Naive thymus-derived CD8-positive, alpha-beta T cell (primary cell): ENCODE measurements at regions not wholly inside any gene's neighbourhood (a gene's known extent, or its start where the extent isn't known, plus 50 kb on each side); places are given as distances from the start of the nearest gene placed in this dataset.
"Not testable (repeated sequence)": the region's sequence is repeated elsewhere in the genome, so short reads cannot be mapped to it uniquely, and the experiment has no call there.

ENCODE experiments used
- ATAC-seq, 2 donors: fragments of 150-1000 bp; cut with Tn5 transposase in 1 of 2; sonication (Bioruptor Pico), chemical (Tn5 transposase) in 1 of 2; 1 replicate in 1 of 2; 2 replicates in 1 of 2; pipeline ENCODE4 v1.10.0; 2021; ENCODE audit warnings: mild to moderate bottlenecking in 2 of 2, moderate library complexity in 2 of 2
- POLR2A ChIA-PET: fragments of 350-600 bp; sonication (Branson Sonifier 250); formaldehyde crosslinking; loops from one replicate; lab custom pipeline; 2021; ENCODE audit warnings: antibody characterized with exemption; lab: Charles Lee
- DNase-seq, 10 donors: peaks; one replicate each; pipeline versions ENCODE4 v3.0.0 to v3.0.0-alpha.2; 2020 to 2022
- H3K27ac Mint-ChIP-seq, 10 donors: one replicate each; pipeline ENCODE4 v1.8.0; 2020 to 2022; ENCODE audit warnings: mild to moderate bottlenecking in 10 of 10, mixed read lengths in 10 of 10, moderate library complexity in 4 of 10, inconsistent platforms in 1 of 10
- H3K27me3 Mint-ChIP-seq, 5 donors: one replicate each; pipeline ENCODE4 v1.8.0; 2021 to 2022; ENCODE audit warnings: mixed read lengths in 5 of 5
- H3K36me3 Mint-ChIP-seq, 3 donors: one replicate each; pipeline ENCODE4 v1.8.0; 2020 to 2022; ENCODE audit warnings: mixed read lengths in 3 of 3, mild to moderate bottlenecking in 2 of 3, inconsistent platforms in 1 of 3
- H3K4me1 Mint-ChIP-seq, 4 donors: one replicate each; pipeline ENCODE4 v1.8.0; 2021 to 2022; ENCODE audit warnings: mixed read lengths in 4 of 4
- H3K4me3 Mint-ChIP-seq, 10 donors: one replicate each; pipeline ENCODE4 v1.8.0; 2020 to 2022; ENCODE audit warnings: mild to moderate bottlenecking in 10 of 10, mixed read lengths in 10 of 10, moderate library complexity in 6 of 10, inconsistent platforms in 1 of 10
- H3K9me3 Mint-ChIP-seq, 9 donors: one replicate each; pipeline ENCODE4 v1.8.0; 2020 to 2022; ENCODE audit warnings: mixed read lengths in 9 of 9, mild to moderate bottlenecking in 3 of 9, inconsistent platforms in 1 of 9, moderate library complexity in 1 of 9

DNA sequence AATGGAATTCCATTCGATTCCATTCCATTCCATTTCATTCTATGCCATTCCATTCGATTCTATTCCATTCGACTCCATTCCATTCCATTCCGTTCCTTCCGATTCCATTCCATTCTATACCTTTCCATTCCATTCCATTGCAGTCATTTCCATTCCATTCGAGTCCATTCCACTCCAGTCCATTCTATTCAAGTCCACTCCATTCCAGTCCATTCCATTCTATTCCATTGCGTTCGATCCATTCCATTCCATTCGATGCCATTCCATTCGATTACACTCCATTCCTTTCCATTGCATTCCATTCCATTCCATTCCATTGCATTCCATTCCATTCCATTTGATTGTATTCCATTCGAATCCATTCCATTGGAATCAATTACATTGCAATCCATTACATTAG is 1119.8 kb downstream of the RPIA start:
- ATAC-seq (no peak), DNase-seq (no peak)
- no peak overlapping the region for H3K4me3 Mint-ChIP-seq
- POLR2A ChIA-PET: no interaction called here
- H3K27ac Mint-ChIP-seq: no peak overlapping the region
- H3K4me1 Mint-ChIP-seq: peaks cover 0 to 5% (median 0%) of the 10 kb centered on the region in 4 donors
- no peaks in the 10 kb centered on the region for H3K27me3 Mint-ChIP-seq
- H3K36me3 Mint-ChIP-seq: peaks cover 1 to 75% (median 9%) of the 10 kb centered on the region in 3 donors
- H3K9me3 Mint-ChIP-seq: peaks cover 11 to 94% (median 59%) of the 10 kb centered on the region in 9 donors

DNA sequence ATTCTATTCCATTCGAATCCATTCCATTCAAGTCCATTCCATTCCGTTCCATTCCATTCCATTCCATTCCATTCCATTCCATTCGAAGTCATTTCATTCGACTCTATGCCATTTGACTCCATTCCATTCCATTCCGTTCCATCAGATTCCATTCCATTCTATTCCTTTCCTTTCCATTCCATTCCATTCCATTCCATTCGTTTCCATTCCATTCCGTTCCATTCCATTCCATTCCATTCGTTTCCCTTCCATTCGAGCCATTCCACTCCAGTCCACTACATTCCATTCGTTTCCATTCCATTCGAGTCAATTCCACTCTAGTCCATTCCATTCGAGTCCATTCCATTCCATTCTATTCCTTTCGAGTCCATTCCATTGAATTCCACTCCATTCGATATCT is 1120.4 kb downstream of the RPIA start:
- H3K27me3 Mint-ChIP-seq, ATAC-seq, H3K4me1 Mint-ChIP-seq, POLR2A ChIA-PET, DNase-seq, H3K4me3 Mint-ChIP-seq, H3K27ac Mint-ChIP-seq: not testable (repeated sequence)
- Mint-ChIP-seq H3K36me3 (peaks cover 0 to 81% (median 3%) of the 10 kb centered on the region in 3 donors), H3K9me3 (peaks cover 16 to 94% (median 53%) of the 10 kb centered on the region in 9 donors)

GRCh38 chr2:89814359-89814758 is 1122.9 kb downstream of the RPIA start:
- peaks cover 0 to 86% (median 0%) of the 10 kb centered on the region in 3 donors for H3K36me3 Mint-ChIP-seq
- POLR2A ChIA-PET, H3K27ac Mint-ChIP-seq, H3K27me3 Mint-ChIP-seq, H3K4me1 Mint-ChIP-seq, ATAC-seq, DNase-seq: not testable (repeated sequence)
- peak overlapping the region in 1 of 10 donors; percentile 46 for H3K4me3 Mint-ChIP-seq
- peaks cover 0 to 91% (median 57%) of the 10 kb centered on the region in 9 donors for H3K9me3 Mint-ChIP-seq

GRCh38 chr2:89818873-89819272 is 1127.4 kb downstream of the RPIA start:
- ATAC-seq: no peak
- Mint-ChIP-seq H3K27ac (no peak overlapping the region), H3K4me1 (peaks cover 0 to 13% (median 0%) of the 10 kb centered on the region in 4 donors), H3K36me3 (peaks cover 0 to 90% (median 0%) of the 10 kb centered on the region in 3 donors), H3K27me3 (no peaks in the 10 kb centered on the region), H3K4me3 (no peak overlapping the region), H3K9me3 (peaks cover 0 to 95% (median 61%) of the 10 kb centered on the region in 9 donors)
- POLR2A ChIA-PET: no interaction called here
- no peak for DNase-seq

DNA sequence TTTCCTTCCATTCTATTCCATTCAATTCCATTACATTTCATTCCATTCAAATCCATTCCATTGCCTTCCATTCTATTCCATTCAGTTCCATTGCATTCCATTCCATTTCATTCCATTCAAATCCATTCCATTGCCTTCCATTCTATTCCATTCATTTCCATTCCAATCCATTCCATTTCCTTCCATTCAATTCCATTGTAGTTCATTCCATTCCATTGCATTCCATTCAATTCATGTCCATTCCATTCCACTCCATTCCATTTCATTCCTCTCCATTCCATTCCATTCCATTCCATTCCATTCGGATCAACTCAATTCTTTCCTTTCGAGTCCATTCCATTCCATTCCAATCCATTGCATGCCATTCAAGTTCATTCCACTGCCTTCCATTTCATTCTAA is 1128.3 kb downstream of the RPIA start:
- Mint-ChIP-seq H3K4me3 (no peak overlapping the region), H3K9me3 (peaks cover 0 to 93% (median 61%) of the 10 kb centered on the region in 9 donors), H3K27me3 (no peaks in the 10 kb centered on the region), H3K36me3 (peaks cover 0 to 84% (median 0%) of the 10 kb centered on the region in 3 donors), H3K27ac (no peak overlapping the region), H3K4me1 (peaks cover 0 to 13% (median 0%) of the 10 kb centered on the region in 4 donors)
- ATAC-seq (no peak), DNase-seq (no peak)
- POLR2A ChIA-PET: no interaction called here

DNA sequence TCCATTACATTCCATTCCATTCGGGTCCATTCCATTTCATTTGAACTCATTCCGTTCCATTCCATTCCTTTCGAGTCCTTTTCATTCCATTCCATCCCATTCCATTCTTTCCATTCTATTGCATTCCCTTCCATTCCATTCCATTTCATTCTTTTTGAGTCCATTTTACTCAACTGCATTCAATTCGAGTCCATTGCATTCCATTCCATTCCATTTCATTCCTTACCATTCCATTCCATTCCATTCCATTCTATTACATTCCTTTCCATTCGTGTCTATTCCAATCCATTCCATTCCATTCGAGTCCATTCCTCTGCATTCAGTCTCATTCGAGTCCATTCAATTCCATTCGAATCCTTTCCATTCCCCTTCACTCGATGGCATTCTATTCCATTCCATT is 1128.8 kb downstream of the RPIA start:
- H3K4me3 Mint-ChIP-seq: no peak overlapping the region
- peaks cover 0 to 93% (median 61%) of the 10 kb centered on the region in 9 donors for H3K9me3 Mint-ChIP-seq

DNA sequence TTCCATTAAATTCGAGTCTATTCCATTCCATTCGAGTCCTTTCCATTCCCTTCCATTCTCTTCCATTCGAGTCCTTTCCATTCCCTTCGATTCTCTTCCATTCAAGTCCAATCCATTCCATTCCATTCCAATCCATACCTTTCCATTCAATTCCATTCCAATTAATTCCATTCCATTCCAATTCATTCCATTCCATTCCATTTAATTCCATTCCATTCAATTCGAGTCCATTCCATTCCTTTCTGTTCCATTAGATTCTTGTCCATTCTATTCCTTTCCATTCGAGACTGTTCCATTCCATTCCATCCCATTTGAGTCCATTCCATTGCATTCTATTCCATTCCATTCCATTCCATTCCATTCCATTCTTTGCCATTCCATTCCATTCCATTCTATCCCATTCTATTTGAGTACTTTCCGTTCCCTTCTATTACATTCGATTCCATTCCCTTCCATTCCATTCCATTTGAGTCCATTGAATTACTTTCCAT is 1130.0 kb downstream of the RPIA start:
- no peak overlapping the region for H3K27ac Mint-ChIP-seq
- POLR2A ChIA-PET: no interaction called here
- H3K4me1 Mint-ChIP-seq: peaks cover 0 to 13% (median 0%) of the 10 kb centered on the region in 4 donors
- ATAC-seq: no peak
- DNase-seq: no peak
- H3K4me3 Mint-ChIP-seq: no peak overlapping the region
- H3K9me3 Mint-ChIP-seq: peaks cover 0 to 88% (median 61%) of the 10 kb centered on the region in 9 donors
- H3K36me3 Mint-ChIP-seq: peaks cover 0 to 75% (median 0%) of the 10 kb centered on the region in 3 donors
- no peaks in the 10 kb centered on the region for H3K27me3 Mint-ChIP-seq

More for the DNA sequence above, 1128.8 kb downstream of the RPIA start:
- DNase-seq (no peak), ATAC-seq (no peak)
- Mint-ChIP-seq H3K27me3 (no peaks in the 10 kb centered on the region), H3K36me3 (peaks cover 0 to 79% (median 0%) of the 10 kb centered on the region in 3 donors), H3K4me1 (peaks cover 0 to 13% (median 0%) of the 10 kb centered on the region in 4 donors), H3K27ac (no peak overlapping the region)
- POLR2A ChIA-PET: no interaction called here

DNA sequence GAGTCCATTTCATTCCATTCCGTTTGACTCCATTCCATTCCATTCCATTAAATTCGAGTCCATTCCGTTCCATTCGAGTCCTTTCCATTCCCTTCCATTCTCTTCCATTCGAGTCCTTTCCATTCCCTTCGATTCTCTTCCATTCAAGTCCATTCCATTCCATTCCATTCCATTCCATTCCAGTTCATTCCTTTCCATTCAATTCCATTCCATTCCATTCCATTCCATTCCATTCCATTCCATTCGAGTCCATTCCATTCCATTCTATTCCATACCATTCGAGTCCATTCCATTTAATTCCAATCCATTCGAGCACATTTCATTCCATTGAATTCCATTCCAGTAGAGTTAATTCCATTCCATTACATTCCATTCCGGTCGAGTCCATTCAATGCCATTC is 1130.9 kb downstream of the RPIA start:
- DNase-seq, H3K27ac Mint-ChIP-seq, POLR2A ChIA-PET, ATAC-seq, H3K4me3 Mint-ChIP-seq, H3K27me3 Mint-ChIP-seq: not testable (repeated sequence)
- peaks cover 0 to 66% (median 0%) of the 10 kb centered on the region in 3 donors for H3K36me3 Mint-ChIP-seq
- peaks cover 0 to 13% (median 0%) of the 10 kb centered on the region in 4 donors for H3K4me1 Mint-ChIP-seq
- H3K9me3 Mint-ChIP-seq: peaks cover 0 to 84% (median 52%) of the 10 kb centered on the region in 9 donors

DNA sequence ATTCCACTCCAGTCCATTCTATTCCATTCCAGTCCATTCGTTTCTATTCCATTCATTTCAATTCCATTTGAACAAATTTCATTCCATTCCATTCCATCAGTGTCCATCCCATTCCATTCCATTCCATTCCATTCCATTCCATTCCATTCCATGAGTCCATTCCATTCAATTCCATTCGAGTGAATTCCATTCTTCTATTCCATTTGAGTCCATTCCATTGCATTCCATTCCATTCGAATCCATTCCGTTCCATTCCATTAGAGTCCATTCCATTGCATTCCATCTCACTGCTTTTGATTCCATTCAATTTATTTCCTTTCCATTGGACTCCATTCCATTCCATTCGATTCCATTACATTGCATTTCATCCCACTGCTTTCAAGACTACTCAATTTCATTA is 1132.1 kb downstream of the RPIA start:
- Mint-ChIP-seq H3K36me3 (peaks cover 0 to 54% (median 0%) of the 10 kb centered on the region in 3 donors), H3K27ac (no peak overlapping the region), H3K4me1 (peaks cover 0 to 10% (median 0%) of the 10 kb centered on the region in 4 donors), H3K9me3 (peaks cover 0 to 72% (median 44%) of the 10 kb centered on the region in 9 donors), H3K27me3 (no peaks in the 10 kb centered on the region), H3K4me3 (no peak overlapping the region)
- POLR2A ChIA-PET: no interaction called here
- no peak for ATAC-seq
- DNase-seq: no peak

- H3K9me3 Mint-ChIP-seq: peaks cover 0 to 64% (median 33%) of the 10 kb centered on the region in 9 donors
These were observed 1133.6 kb downstream of the RPIA start for GRCh38 chr2:89825034-89825433.

GRCh38 chr2:89826741-89827140 is 1135.3 kb downstream of the RPIA start:
- DNase-seq, H3K27me3 Mint-ChIP-seq, H3K4me3 Mint-ChIP-seq, H3K4me1 Mint-ChIP-seq, ATAC-seq, POLR2A ChIA-PET, H3K27ac Mint-ChIP-seq: not testable (repeated sequence)
- Mint-ChIP-seq H3K36me3 (peaks cover 0 to 22% (median 2%) of the 10 kb centered on the region in 3 donors), H3K9me3 (peaks cover 0 to 56% (median 16%) of the 10 kb centered on the region in 9 donors)

More at GRCh38 chr2:89825034-89825433, 1133.6 kb downstream of the RPIA start:
- ATAC-seq (no peak), DNase-seq (no peak)
- Mint-ChIP-seq H3K4me3 (no peak overlapping the region), H3K4me1 (peaks cover 0 to 11% (median 0%) of the 10 kb centered on the region in 4 donors), H3K27me3 (no peaks in the 10 kb centered on the region), H3K36me3 (peaks cover 0 to 39% (median 2%) of the 10 kb centered on the region in 3 donors), H3K27ac (no peak overlapping the region)
- POLR2A ChIA-PET: no interaction called here

GRCh38 chr2:89827829-89828228 is 1136.4 kb downstream of the RPIA start:
- H3K27me3 Mint-ChIP-seq, H3K27ac Mint-ChIP-seq, ATAC-seq, DNase-seq, H3K4me1 Mint-ChIP-seq, H3K4me3 Mint-ChIP-seq, POLR2A ChIA-PET: not testable (repeated sequence)
- Mint-ChIP-seq H3K9me3 (peaks cover 0 to 52% (median 6%) of the 10 kb centered on the region in 9 donors), H3K36me3 (peaks cover 0 to 12% (median 2%) of the 10 kb centered on the region in 3 donors)

DNA sequence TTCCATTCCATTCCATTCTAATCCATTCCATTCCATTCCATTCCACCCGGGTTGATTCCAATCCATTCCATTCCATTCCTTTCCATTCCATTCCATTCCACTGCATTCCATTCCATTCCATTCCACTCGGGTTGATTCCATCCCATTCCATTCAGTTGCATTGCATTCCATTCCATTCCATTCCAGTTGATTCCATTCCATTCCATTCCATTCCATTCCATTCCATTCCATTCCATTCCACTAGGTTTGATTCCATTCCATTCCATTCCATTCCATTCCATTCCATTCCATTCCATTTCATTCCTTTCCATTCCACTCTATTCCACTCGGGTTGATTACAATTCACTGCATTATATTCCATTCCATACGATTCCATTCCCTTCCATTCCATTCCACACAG is 1136.9 kb downstream of the RPIA start:
- H3K9me3 Mint-ChIP-seq: peaks cover 0 to 46% (median under 1%) of the 10 kb centered on the region in 9 donors
- ATAC-seq, H3K27ac Mint-ChIP-seq, POLR2A ChIA-PET, H3K27me3 Mint-ChIP-seq, H3K4me1 Mint-ChIP-seq, H3K4me3 Mint-ChIP-seq, H3K36me3 Mint-ChIP-seq, DNase-seq: not testable (repeated sequence)
